KMS-11 (cell line): ENCODE measurements at regions not wholly inside any gene's neighbourhood (a gene's known extent, or its start where the extent isn't known, plus 50 kb on each side); places are given as distances from the start of the nearest gene placed in this dataset.

Source experiments
- H2AFZ ChIP-seq: fragments of 200-600 bp; sonication (generic); 2 replicates; pipeline ENCODE4 v1.6.1; 2016; ENCODE audit warnings: antibody characterized with exemption, mixed run types, low read depth
- H3K27ac ChIP-seq: fragments of 200-600 bp; sonication (generic); 2 replicates; pipeline ENCODE4 v1.6.1; 2016; ENCODE audit warnings: mild to moderate bottlenecking, mixed run types
- H3K27me3 ChIP-seq: fragments of 200-600 bp; sonication (generic); 2 replicates; pipeline ENCODE4 v1.6.1; 2017; ENCODE audit warnings: mild to moderate bottlenecking, low read depth, mixed run types, moderate library complexity; ENCODE audit not compliant: insufficient read depth
- H3K36me3 ChIP-seq: fragments of 200-600 bp; sonication (generic); 2 replicates; pipeline ENCODE4 v1.6.1; 2017; ENCODE audit warnings: mild to moderate bottlenecking, mixed run types; ENCODE audit not compliant: insufficient read depth
- H3K4me1 ChIP-seq: fragments of 200-600 bp; sonication (generic); 2 replicates; pipeline ENCODE4 v1.6.1; 2016; ENCODE audit warnings: mild to moderate bottlenecking, low read depth, mixed run types; ENCODE audit not compliant: poor library complexity, severe bottlenecking
- H3K4me2 ChIP-seq: fragments of 200-600 bp; sonication (generic); 2 replicates; pipeline ENCODE4 v1.7.0; 2016; ENCODE audit warnings: mild to moderate bottlenecking, mixed run types
- H3K4me3 ChIP-seq: fragments of 200-600 bp; sonication (generic); IDR thresholded peaks from 2 replicates; pipeline ENCODE4 v1.6.1; 2017; ENCODE audit warnings: low read depth, low read length, mixed read lengths; ENCODE audit not compliant: insufficient read depth
- H3K79me2 ChIP-seq: fragments of 200-600 bp; sonication (generic); 2 replicates; pipeline ENCODE4 v1.6.1; 2016; ENCODE audit warnings: low read depth, mixed run types; ENCODE audit not compliant: insufficient read depth
- H3K9ac ChIP-seq: fragments of 200-600 bp; sonication (generic); 2 replicates; pipeline ENCODE4 v1.6.1; 2016; ENCODE audit warnings: mild to moderate bottlenecking, mixed run types
- H4K20me1 ChIP-seq: fragments of 200-600 bp; sonication (generic); 2 replicates; pipeline ENCODE4 v1.6.1; 2016; ENCODE audit warnings: mild to moderate bottlenecking, mixed run types; ENCODE audit not compliant: insufficient read depth
- TF ChIP-seq, protein P1 (sequence below): fragments of 200-600 bp; sonication (generic); conservative IDR thresholded peaks from 2 replicates; pipeline ENCODE4 v1.6.1; 2017; ENCODE audit warnings: low read depth, mild to moderate bottlenecking, antibody characterized with exemption, low read length, moderate library complexity, mixed read lengths

GRCh38 chr7:125727215-125727614 is 797.6 kb upstream of the POT1 start:
- Histone ChIP-seq H3K4me2 (no peak overlapping the region), H3K27me3 (no peaks in the 10 kb centered on the region), H3K36me3 (no peaks in the 10 kb centered on the region), H2AFZ (no peak overlapping the region), H3K79me2 (no peaks in the 10 kb centered on the region), H3K4me1 (no peaks in the 10 kb centered on the region), H3K27ac (no peak overlapping the region), H4K20me1 (no peaks in the 10 kb centered on the region), H3K4me3 (no peak overlapping the region), H3K9ac (no peak overlapping the region)
- TF ChIP-seq, protein P1, sequence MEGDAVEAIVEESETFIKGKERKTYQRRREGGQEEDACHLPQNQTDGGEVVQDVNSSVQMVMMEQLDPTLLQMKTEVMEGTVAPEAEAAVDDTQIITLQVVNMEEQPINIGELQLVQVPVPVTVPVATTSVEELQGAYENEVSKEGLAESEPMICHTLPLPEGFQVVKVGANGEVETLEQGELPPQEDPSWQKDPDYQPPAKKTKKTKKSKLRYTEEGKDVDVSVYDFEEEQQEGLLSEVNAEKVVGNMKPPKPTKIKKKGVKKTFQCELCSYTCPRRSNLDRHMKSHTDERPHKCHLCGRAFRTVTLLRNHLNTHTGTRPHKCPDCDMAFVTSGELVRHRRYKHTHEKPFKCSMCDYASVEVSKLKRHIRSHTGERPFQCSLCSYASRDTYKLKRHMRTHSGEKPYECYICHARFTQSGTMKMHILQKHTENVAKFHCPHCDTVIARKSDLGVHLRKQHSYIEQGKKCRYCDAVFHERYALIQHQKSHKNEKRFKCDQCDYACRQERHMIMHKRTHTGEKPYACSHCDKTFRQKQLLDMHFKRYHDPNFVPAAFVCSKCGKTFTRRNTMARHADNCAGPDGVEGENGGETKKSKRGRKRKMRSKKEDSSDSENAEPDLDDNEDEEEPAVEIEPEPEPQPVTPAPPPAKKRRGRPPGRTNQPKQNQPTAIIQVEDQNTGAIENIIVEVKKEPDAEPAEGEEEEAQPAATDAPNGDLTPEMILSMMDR = no peak

DNA sequence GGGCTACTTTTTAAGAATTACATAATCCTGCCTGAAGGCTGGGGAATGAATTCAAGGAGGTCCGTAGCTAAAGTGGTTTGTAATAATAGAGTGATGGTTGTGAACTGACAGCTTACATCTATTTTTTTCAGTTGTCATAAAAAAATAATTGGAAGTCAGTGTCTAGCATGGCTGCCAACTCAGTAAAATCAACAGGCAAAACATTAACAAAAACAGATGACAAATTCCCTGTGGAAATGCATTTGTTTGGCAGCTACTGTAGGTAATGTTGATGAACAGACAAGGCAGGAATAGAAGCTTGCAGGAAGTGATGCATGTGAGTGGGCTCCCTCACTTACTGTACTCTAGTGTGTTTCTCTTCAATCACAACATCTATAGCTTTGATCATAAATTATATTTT is 766.0 kb upstream of the POT1 start:
- H4K20me1 ChIP-seq = no peaks in the 10 kb centered on the region
- no peaks in the 10 kb centered on the region for H3K79me2 ChIP-seq
- H3K4me3 ChIP-seq = no peak overlapping the region
- H3K27ac ChIP-seq = no peak overlapping the region
- no peak overlapping the region for H2AFZ ChIP-seq
- H3K36me3 ChIP-seq = no peaks in the 10 kb centered on the region
- no peaks in the 10 kb centered on the region for H3K27me3 ChIP-seq
- H3K4me1 ChIP-seq = no peaks in the 10 kb centered on the region
- H3K4me2 ChIP-seq = no peak overlapping the region
- no peak overlapping the region for H3K9ac ChIP-seq
- TF ChIP-seq, protein P1 = no peak

DNA sequence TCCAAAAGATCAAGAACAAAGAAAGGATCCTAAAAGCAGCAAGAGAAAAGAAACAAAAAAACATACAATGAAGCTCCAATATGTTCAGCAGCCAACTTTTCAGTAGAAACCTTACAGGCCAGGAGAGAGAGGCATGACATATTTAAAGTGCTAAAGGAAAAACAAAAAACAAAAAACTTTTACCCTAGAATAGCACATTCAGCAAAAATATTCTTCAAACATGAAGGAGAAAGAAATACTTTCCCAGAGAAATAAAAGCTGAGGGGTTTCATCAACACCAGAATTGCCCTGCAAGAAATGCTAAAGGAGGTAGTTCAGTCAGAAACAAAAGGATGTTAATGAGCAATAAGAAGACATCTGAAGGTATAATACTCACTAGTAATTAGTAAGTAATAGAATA is 753.5 kb upstream of the POT1 start:
- TF ChIP-seq, protein P1 = no peak
- Histone ChIP-seq H3K9ac (no peak overlapping the region), H3K4me1 (no peaks in the 10 kb centered on the region), H3K27ac (no peak overlapping the region), H3K4me2 (no peak overlapping the region), H3K36me3 (no peaks in the 10 kb centered on the region), H4K20me1 (no peaks in the 10 kb centered on the region), H3K4me3 (no peak overlapping the region), H3K27me3 (no peaks in the 10 kb centered on the region), H2AFZ (no peak overlapping the region), H3K79me2 (no peaks in the 10 kb centered on the region)

DNA sequence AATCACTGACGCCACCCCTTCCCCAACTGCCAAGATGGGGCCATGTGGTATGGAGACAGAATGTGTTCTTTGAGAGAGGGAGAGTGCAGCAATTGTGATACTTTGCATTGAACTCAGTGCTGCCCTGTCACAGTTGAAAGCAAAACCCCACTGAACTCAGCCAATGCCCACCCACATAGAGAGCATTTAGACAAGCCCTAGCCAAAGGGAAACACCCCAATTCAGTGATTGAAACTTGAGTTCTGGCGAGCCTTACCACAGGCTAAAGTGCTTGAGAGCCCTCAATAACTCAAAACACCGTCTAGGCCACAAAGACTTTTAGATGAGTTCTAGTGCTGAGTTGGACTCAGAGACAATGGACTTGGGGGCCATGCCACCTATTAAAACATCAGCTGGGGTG is 751.9 kb upstream of the POT1 start:
- Histone ChIP-seq H3K4me2 (no peak overlapping the region), H3K9ac (no peak overlapping the region), H2AFZ (no peak overlapping the region), H3K79me2 (no peaks in the 10 kb centered on the region), H3K36me3 (no peaks in the 10 kb centered on the region), H3K4me3 (no peak overlapping the region), H3K27ac (no peak overlapping the region), H4K20me1 (no peaks in the 10 kb centered on the region), H3K27me3 (no peaks in the 10 kb centered on the region), H3K4me1 (no peaks in the 10 kb centered on the region)
- TF ChIP-seq, protein P1 = no peak

DNA sequence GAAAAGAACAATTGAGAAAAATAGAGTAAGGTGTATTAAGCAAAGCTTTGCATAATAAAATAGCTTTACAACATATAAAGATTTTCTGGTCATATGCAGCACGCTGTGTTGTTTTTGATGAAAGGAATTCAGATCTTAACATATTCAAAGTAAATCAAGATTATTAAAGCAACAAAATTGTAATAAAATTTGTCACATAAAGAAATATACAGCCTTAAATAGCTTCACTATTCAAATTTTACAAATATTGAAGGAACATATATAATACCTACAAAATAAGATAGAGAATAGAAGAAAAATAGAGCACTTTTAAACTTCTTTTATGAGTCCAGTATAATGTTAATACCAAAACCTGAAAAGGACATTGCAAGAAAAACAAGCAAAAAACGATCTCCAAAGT is 749.1 kb upstream of the POT1 start:
- H2AFZ ChIP-seq = no peak overlapping the region
- H3K9ac ChIP-seq = no peak overlapping the region
- no peaks in the 10 kb centered on the region for H4K20me1 ChIP-seq
- H3K4me2 ChIP-seq = no peak overlapping the region
- H3K4me1 ChIP-seq = no peaks in the 10 kb centered on the region
- H3K4me3 ChIP-seq = no peak overlapping the region
- H3K27ac ChIP-seq = no peak overlapping the region
- no peaks in the 10 kb centered on the region for H3K36me3 ChIP-seq
- TF ChIP-seq, protein P1 = no peak
- H3K27me3 ChIP-seq = no peaks in the 10 kb centered on the region
- no peaks in the 10 kb centered on the region for H3K79me2 ChIP-seq
